ENCODE measurements at regions not wholly inside any gene's neighbourhood (a gene's known extent, or its start where the extent isn't known, plus 50 kb on each side); places are given as distances from the start of the nearest gene placed in this dataset.

- DNase-seq (ENCODE audit: low spot score) = no peak
- in situ Hi-C loops (cut with MboI; ENCODE audit: low pct_unique_long_range_greater_than_20kb, low sequenced_read_pairs, unreplicated experiment) = no loop called here
- TF ChIP-seq, protein P1, sequence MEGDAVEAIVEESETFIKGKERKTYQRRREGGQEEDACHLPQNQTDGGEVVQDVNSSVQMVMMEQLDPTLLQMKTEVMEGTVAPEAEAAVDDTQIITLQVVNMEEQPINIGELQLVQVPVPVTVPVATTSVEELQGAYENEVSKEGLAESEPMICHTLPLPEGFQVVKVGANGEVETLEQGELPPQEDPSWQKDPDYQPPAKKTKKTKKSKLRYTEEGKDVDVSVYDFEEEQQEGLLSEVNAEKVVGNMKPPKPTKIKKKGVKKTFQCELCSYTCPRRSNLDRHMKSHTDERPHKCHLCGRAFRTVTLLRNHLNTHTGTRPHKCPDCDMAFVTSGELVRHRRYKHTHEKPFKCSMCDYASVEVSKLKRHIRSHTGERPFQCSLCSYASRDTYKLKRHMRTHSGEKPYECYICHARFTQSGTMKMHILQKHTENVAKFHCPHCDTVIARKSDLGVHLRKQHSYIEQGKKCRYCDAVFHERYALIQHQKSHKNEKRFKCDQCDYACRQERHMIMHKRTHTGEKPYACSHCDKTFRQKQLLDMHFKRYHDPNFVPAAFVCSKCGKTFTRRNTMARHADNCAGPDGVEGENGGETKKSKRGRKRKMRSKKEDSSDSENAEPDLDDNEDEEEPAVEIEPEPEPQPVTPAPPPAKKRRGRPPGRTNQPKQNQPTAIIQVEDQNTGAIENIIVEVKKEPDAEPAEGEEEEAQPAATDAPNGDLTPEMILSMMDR (IDR thresholded peaks at IDR 0.05; ENCODE audit: extremely low read depth, insufficient read depth, missing control alignments) = peak; percentile 25
Measured at GRCh38 chr12:60689137-60689536, 1093.3 kb downstream of the SLC16A7 start.

DNA sequence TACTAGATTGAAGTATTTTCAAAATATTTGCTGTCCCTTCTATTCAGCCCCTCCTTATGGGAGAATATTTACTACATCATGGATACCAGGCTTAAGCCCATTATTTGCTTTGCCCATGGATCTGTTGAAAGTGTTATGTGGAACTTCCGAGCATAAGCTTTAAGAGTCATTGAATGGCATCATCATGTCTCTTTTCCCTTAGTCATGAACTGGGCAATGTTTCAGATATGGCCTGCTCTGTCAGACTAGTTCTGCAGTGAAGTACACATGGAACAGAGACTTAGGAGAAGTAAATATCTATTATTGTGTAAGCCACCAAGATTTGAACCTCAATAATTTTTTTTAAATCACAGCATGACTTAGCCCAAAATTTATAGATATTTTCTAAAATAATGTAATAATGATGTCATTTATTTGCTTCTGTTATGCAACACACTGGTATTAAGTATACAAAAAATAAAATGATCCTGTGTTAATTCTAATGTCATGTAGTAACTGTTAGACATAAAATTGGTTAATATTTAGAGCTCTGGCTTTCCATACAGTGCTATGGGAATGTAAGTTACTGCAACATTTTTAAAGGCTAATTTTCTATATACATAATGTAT, 1097.3 kb downstream of the SLC16A7 start:
- in situ Hi-C loops (cut with MboI; ENCODE audit: low pct_unique_long_range_greater_than_20kb, low sequenced_read_pairs, unreplicated experiment) = no loop called here

GRCh38 chr12:60704171-60704914, 1108.5 kb downstream of the SLC16A7 start:
- DNase-seq (ENCODE audit: low spot score) = no peak
- in situ Hi-C loops (cut with MboI; ENCODE audit: low pct_unique_long_range_greater_than_20kb, low sequenced_read_pairs, unreplicated experiment) = no loop called here
- TF ChIP-seq, protein P1 (IDR thresholded peaks at IDR 0.05; ENCODE audit: extremely low read depth, insufficient read depth, missing control alignments) = no peak

More for the DNA sequence above, 1097.3 kb downstream of the SLC16A7 start:
- no peak for DNase-seq (ENCODE audit: low spot score)
- TF ChIP-seq, protein P1 (IDR thresholded peaks at IDR 0.05; ENCODE audit: extremely low read depth, insufficient read depth, missing control alignments) = no peak

GRCh38 chr12:60710246-60710645, 1114.4 kb downstream of the SLC16A7 start:
- no peak for DNase-seq (ENCODE audit: low spot score)
- in situ Hi-C loops (cut with MboI; ENCODE audit: low pct_unique_long_range_greater_than_20kb, low sequenced_read_pairs, unreplicated experiment) = no loop called here
- TF ChIP-seq, protein P1 (IDR thresholded peaks at IDR 0.05; ENCODE audit: extremely low read depth, insufficient read depth, missing control alignments) = no peak

DNA sequence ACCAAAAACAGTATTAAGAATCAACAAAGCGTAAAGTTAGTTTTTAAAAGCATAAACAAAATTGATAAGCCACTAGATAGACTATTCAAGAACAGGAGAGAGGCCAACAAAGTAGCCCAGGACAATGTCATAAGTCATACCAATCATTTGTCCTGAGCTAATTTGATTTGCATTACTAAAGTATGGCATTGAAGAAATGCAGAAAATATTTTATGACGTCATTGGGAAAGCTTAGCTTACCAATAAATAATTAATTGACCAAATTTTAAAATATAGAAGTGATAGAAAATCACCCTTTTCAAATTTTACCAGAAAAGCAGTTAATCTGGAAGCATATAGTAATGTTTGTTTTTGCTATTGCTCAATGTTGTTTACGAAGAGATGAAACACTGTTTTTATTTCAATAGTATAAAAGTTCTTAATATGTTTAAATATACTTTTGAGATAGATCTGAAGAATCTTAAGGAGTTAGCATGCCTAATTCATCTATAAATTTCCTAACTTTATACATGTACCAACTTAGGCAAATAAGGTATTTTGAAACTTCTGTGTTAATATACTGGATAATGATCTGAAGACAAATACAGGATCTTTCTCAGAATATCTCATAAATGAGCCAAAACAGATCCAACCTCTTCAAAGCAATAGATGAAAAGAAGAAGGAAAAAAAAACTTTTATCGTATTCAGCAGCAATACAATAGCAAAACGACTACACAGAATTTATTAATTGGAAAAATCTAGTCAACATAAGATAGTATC, 1118.5 kb downstream of the SLC16A7 start:
- in situ Hi-C loops (cut with MboI; ENCODE audit: low pct_unique_long_range_greater_than_20kb, low sequenced_read_pairs, unreplicated experiment) = no loop called here
- TF ChIP-seq, protein P1 (IDR thresholded peaks at IDR 0.05; ENCODE audit: extremely low read depth, insufficient read depth, missing control alignments) = no peak

GRCh38 chr12:60724475-60724874, 1128.6 kb downstream of the SLC16A7 start:
- no peak for DNase-seq (ENCODE audit: low spot score)
- TF ChIP-seq, protein P1 (IDR thresholded peaks at IDR 0.05; ENCODE audit: extremely low read depth, insufficient read depth, missing control alignments) = no peak

More for the DNA sequence above, 1118.5 kb downstream of the SLC16A7 start:
- no peak for DNase-seq (ENCODE audit: low spot score)

More at GRCh38 chr12:60724475-60724874, 1128.6 kb downstream of the SLC16A7 start:
- in situ Hi-C loops (cut with MboI; ENCODE audit: low pct_unique_long_range_greater_than_20kb, low sequenced_read_pairs, unreplicated experiment) = no loop called here
